Dermis microvascular lymphatic vessel endothelial cell (primary cell): ENCODE measurements at regions not wholly inside any gene's neighbourhood (a gene's known extent, or its start where the extent isn't known, plus 50 kb on each side); places are given as distances from the start of the nearest gene placed in this dataset.

Experiments
- DNase-seq, 2 donors: peaks; one replicate each; pipeline versions ENCODE4 v3.0.0 to v3.0.0-alpha.2; 2010; ENCODE audit warnings: low read depth in 2 of 2

GRCh38 chr16:59432896-59433295, 698.8 kb upstream of the GOT2 start:
- DNase-seq, result no peak

- no peak for DNase-seq
These were observed 698.2 kb upstream of the GOT2 start for GRCh38 chr16:59432276-59432675.

- DNase-seq, result no peak
These were observed 690.7 kb upstream of the GOT2 start for GRCh38 chr16:59424714-59425273.

- DNase-seq, result no peak
These were observed 678.1 kb upstream of the GOT2 start for GRCh38 chr16:59411961-59412841.

GRCh38 chr16:59410451-59410850, 676.3 kb upstream of the GOT2 start:
- DNase-seq, result no peak

- no peak for DNase-seq
These were observed 671.7 kb upstream of the GOT2 start for GRCh38 chr16:59405802-59406201.

GRCh38 chr16:59404509-59404908, 670.4 kb upstream of the GOT2 start:
- DNase-seq, result no peak

- no peak for DNase-seq
These were observed 666.7 kb upstream of the GOT2 start for GRCh38 chr16:59400830-59401229.

- DNase-seq, result no peak
These were observed 663.5 kb upstream of the GOT2 start for GRCh38 chr16:59397638-59398037.

GRCh38 chr16:59394526-59394925, 660.4 kb upstream of the GOT2 start:
- DNase-seq, result no peak

GRCh38 chr16:59392911-59393310, 658.8 kb upstream of the GOT2 start:
- DNase-seq, result no peak

- no peak for DNase-seq
These were observed 657.7 kb upstream of the GOT2 start for GRCh38 chr16:59391617-59392364.

GRCh38 chr16:59385959-59386358, 651.8 kb upstream of the GOT2 start:
- no peak for DNase-seq

GRCh38 chr16:59385491-59385890, 651.4 kb upstream of the GOT2 start:
- no peak for DNase-seq

GRCh38 chr16:59373632-59374031, 639.5 kb upstream of the GOT2 start:
- DNase-seq, result no peak

- DNase-seq, result no peak
These were observed 636.6 kb upstream of the GOT2 start for GRCh38 chr16:59370717-59371116.

GRCh38 chr16:59369523-59369922, 635.4 kb upstream of the GOT2 start:
- DNase-seq, result no peak

GRCh38 chr16:59368586-59368985, 634.5 kb upstream of the GOT2 start:
- no peak for DNase-seq

GRCh38 chr16:59356709-59357108, 622.6 kb upstream of the GOT2 start:
- DNase-seq, result no peak

GRCh38 chr16:59356144-59356543, 622.0 kb upstream of the GOT2 start:
- DNase-seq, result no peak

GRCh38 chr16:59355704-59356103, 621.6 kb upstream of the GOT2 start:
- no peak for DNase-seq

GRCh38 chr16:59351305-59351903, 617.3 kb upstream of the GOT2 start:
- DNase-seq, result no peak
